Right lobe of liver (tissue), 4 donors: ENCODE measurements at regions not wholly inside any gene's neighbourhood (a gene's known extent, or its start where the extent isn't known, plus 50 kb on each side); places are given as distances from the start of the nearest gene placed in this dataset.

ENCODE experiments used
- CTCF ChIP-seq, 4 donors: fragments of 200-600 bp in 3 of 4; fragments of 450-650 bp in 1 of 4; IDR thresholded peaks; one replicate each; pipeline versions ENCODE4 v1.5.1 to v1.8.0; 2016 to 2022; ENCODE audit warnings: antibody characterized with exemption in 4 of 4, mild to moderate bottlenecking in 2 of 4
- POLR2A ChIP-seq: fragments of 450-650 bp; IDR thresholded peaks from one replicate; pipeline ENCODE4 v1.6.1; 2017; ENCODE audit warnings: antibody characterized with exemption, mild to moderate bottlenecking
- donor health status: DM: no; HTN: no; CAD: no.
- donor health status: DM: no; HTN: no; CAD: no.
- donor health status: DM: no; HTN: yes; CAD: no.

DNA sequence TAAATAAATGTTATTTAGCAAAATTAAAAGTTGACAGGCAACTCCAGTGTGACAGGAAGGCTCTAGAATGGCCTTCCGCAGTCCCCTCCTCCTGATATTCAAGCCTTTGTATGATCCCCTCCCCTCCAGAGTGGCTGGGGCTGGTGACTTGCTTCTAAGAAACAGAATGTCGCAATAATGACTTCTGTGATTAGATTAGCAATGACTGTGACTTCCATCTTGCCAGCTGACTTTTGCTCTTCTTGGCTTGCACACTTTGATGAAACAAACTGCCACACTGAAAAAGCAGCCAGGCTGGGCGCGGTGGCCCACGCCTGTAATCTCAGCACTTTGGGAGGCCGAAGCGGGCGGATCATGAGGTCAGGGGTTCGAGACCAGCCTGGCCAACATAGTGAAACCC is 106.5 kb upstream of the LARP1 start:
- no peak for TF ChIP-seq CTCF (IDR thresholded peaks at IDR 0.05)
- no peak for TF ChIP-seq POLR2A
